GM21423 (cell line): ENCODE measurements at regions not wholly inside any gene's neighbourhood (a gene's known extent, or its start where the extent isn't known, plus 50 kb on each side); places are given as distances from the start of the nearest gene placed in this dataset.

ENCODE experiments used
- ATAC-seq: cut with Tn5 transposase; IDR thresholded peaks from one replicate; pipeline ENCODE4 v1.9.1; 2021; ENCODE audit warnings: mild to moderate bottlenecking, moderate library complexity; ENCODE audit not compliant: unreplicated experiment

- no peak for ATAC-seq
Measured at GRCh38 chr11:91820709-91821108, 403.9 kb upstream of the FAT3 start.

GRCh38 chr11:91819777-91820176 lies 404.8 kb upstream of the FAT3 start:
- no peak for ATAC-seq

GRCh38 chr11:91819195-91819594 lies 405.4 kb upstream of the FAT3 start:
- no peak for ATAC-seq

- no peak for ATAC-seq
Measured at GRCh38 chr11:91817996-91818395, 406.6 kb upstream of the FAT3 start.

GRCh38 chr11:91813263-91813662 lies 411.4 kb upstream of the FAT3 start:
- no peak for ATAC-seq

GRCh38 chr11:91810871-91811270 lies 413.7 kb upstream of the FAT3 start:
- no peak for ATAC-seq

- ATAC-seq, result no peak
Measured at GRCh38 chr11:91805293-91805692, 419.3 kb upstream of the FAT3 start.

GRCh38 chr11:91804042-91804441 lies 420.6 kb upstream of the FAT3 start:
- no peak for ATAC-seq

- no peak for ATAC-seq
Measured at GRCh38 chr11:91802475-91802874, 422.1 kb upstream of the FAT3 start.

GRCh38 chr11:91800208-91800914 lies 424.3 kb upstream of the FAT3 start:
- ATAC-seq, result no peak

GRCh38 chr11:91798240-91798639 lies 426.4 kb upstream of the FAT3 start:
- no peak for ATAC-seq

- no peak for ATAC-seq
Measured at GRCh38 chr11:91796999-91797398, 427.6 kb upstream of the FAT3 start.

GRCh38 chr11:91795139-91795887 lies 429.3 kb upstream of the FAT3 start:
- ATAC-seq, result no peak

- ATAC-seq, result no peak
Measured at GRCh38 chr11:91794146-91794545, 430.5 kb upstream of the FAT3 start.

GRCh38 chr11:91792779-91793262 lies 431.8 kb upstream of the FAT3 start:
- ATAC-seq, result no peak

- no peak for ATAC-seq
Measured at GRCh38 chr11:91791171-91791468, 433.5 kb upstream of the FAT3 start.

- no peak for ATAC-seq
Measured at GRCh38 chr11:91790346-91791170, 434.1 kb upstream of the FAT3 start.

GRCh38 chr11:91788764-91789163 lies 435.9 kb upstream of the FAT3 start:
- ATAC-seq, result no peak

- no peak for ATAC-seq
Measured at GRCh38 chr11:91786097-91786496, 438.5 kb upstream of the FAT3 start.

GRCh38 chr11:91783173-91783572 lies 441.4 kb upstream of the FAT3 start:
- no peak for ATAC-seq

GRCh38 chr11:91778758-91779157 lies 445.9 kb upstream of the FAT3 start:
- ATAC-seq, result no peak

- no peak for ATAC-seq
Measured at GRCh38 chr11:91776655-91777054, 448.0 kb upstream of the FAT3 start.
